Adrenal gland (tissue), 5 donors: ENCODE measurements at regions not wholly inside any gene's neighbourhood (a gene's known extent, or its start where the extent isn't known, plus 50 kb on each side); places are given as distances from the start of the nearest gene placed in this dataset.

ENCODE experiments used
- CTCF ChIP-seq, 6 experiments: fragments of 450-650 bp in 4 of 6; fragments of 200-600 bp in 2 of 6; sonication (generic) in 1 of 6; IDR thresholded peaks; 1 replicate in 5 of 6; 2 replicates in 1 of 6; pipeline versions ENCODE4 v1.5.1 to v1.8.0; 2016 to 2021; ENCODE audit warnings: antibody characterized with exemption in 6 of 6, mild to moderate bottlenecking in 2 of 6, moderate library complexity in 1 of 6
- POLR2A ChIP-seq, 2 donors: fragments of 450-650 bp; IDR thresholded peaks; one replicate each; pipeline ENCODE4 v1.6.1; 2017; ENCODE audit warnings: antibody characterized with exemption in 2 of 2, mild to moderate bottlenecking in 2 of 2, moderate library complexity in 1 of 2
- donor health status: DM: no; HTN: no; CAD: no.

GRCh38 chr18:8975624-8976023, 126.9 kb upstream of the NDUFV2 start:
- TF ChIP-seq POLR2A (IDR thresholded peaks at IDR 0.05): no peak
- TF ChIP-seq CTCF (IDR thresholded peaks at IDR 0.05): no peak
